GM12864 (cell line): ENCODE measurements at regions not wholly inside any gene's neighbourhood (a gene's known extent, or its start where the extent isn't known, plus 50 kb on each side); places are given as distances from the start of the nearest gene placed in this dataset.
"Not testable (repeated sequence)": the region's sequence is repeated elsewhere in the genome, so short reads cannot be mapped to it uniquely, and the experiment has no call there.

Source experiments
- DNase-seq: peaks from one replicate; pipeline ENCODE4 v3.0.0-alpha.2; 2011; ENCODE audit warnings: low read depth
- H3K4me3 ChIP-seq: 2 replicates; pipeline ENCODE4 v1.5.1; 2011; ENCODE audit warnings: mild to moderate bottlenecking, low read depth, low read length, control low read depth
- TF ChIP-seq, protein P1 (sequence below): IDR thresholded peaks from 2 replicates; pipeline ENCODE4 v1.5.1; 2011; ENCODE audit warnings: low read depth, mild to moderate bottlenecking, moderate library complexity, low read length, control low read depth, inconsistent platforms; ENCODE audit errors: missing control alignments

- DNase-seq: no peak
- TF ChIP-seq, protein P1, sequence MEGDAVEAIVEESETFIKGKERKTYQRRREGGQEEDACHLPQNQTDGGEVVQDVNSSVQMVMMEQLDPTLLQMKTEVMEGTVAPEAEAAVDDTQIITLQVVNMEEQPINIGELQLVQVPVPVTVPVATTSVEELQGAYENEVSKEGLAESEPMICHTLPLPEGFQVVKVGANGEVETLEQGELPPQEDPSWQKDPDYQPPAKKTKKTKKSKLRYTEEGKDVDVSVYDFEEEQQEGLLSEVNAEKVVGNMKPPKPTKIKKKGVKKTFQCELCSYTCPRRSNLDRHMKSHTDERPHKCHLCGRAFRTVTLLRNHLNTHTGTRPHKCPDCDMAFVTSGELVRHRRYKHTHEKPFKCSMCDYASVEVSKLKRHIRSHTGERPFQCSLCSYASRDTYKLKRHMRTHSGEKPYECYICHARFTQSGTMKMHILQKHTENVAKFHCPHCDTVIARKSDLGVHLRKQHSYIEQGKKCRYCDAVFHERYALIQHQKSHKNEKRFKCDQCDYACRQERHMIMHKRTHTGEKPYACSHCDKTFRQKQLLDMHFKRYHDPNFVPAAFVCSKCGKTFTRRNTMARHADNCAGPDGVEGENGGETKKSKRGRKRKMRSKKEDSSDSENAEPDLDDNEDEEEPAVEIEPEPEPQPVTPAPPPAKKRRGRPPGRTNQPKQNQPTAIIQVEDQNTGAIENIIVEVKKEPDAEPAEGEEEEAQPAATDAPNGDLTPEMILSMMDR: no peak
- H3K4me3 ChIP-seq: no peak overlapping the region
Observed at GRCh38 chr9:21711504-21711903, 90.9 kb upstream of the MTAP start.

DNA sequence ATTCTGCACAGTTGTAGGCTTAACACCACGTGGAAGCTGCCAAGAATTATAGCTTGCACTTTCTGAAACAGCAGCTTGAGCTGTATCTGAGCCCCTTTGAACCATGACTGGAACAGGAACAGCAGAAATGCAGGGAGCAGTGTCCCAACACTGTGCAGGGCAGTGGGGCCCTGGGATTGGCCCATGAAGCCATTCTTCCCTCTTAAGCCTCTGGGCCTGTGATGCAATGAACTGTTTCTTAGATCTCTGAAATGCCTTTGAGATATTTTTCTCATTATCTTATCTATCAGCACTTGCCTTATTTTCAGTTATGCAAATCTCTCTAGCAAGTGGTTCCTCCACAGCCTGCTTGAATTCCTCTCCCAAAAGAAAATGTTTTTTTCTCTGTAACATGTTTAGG is 87.0 kb upstream of the MTAP start:
- TF ChIP-seq, protein P1: no peak
- no peak overlapping the region for H3K4me3 ChIP-seq
- DNase-seq: no peak

DNA sequence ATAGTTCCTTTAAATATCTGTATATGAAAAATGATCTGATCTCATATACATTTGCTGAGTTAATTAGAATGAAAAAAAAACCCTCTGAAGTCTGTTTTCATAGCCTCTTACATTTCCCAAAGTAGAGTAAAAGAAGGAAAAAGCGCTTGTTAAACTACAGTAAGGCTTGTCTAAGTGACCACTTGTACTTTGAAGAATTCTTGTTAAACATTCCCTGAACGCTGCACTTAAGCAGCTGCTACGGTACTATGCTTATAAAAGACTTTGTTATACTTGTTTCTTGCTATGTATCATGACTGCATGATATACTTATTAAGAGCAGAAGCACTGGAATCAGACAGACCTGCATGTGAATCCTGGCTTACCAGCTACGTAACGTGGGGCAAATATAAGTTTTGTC is 81.7 kb upstream of the MTAP start:
- TF ChIP-seq, protein P1: no peak
- DNase-seq: no peak
- no peak overlapping the region for H3K4me3 ChIP-seq

DNA sequence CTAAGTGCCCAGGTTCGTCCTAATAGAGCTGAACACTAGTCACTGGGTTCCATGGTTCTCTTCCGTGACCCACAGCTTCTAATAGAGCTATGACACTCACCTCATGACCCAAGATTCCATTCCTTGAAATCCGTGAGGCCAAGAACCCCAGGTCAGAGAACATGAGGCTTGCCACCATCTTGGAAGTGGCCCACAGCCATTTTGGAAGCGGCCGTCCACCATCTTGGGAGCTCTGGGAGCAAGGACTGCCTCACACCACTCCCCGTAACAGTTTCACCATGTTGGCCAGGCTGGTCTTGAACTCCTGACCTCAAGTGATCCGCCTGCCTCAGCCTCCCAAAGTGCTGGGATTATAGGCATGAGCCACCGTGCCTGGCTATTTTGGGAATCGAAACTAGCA is 75.0 kb upstream of the MTAP start:
- not testable (repeated sequence) for DNase-seq, H3K4me3 ChIP-seq

- TF ChIP-seq, protein P1: no peak
- no peak overlapping the region for H3K4me3 ChIP-seq
- DNase-seq: no peak
Observed at GRCh38 chr9:21728781-21729180, 73.7 kb upstream of the MTAP start.

- H3K4me3 ChIP-seq: no peak overlapping the region
- TF ChIP-seq, protein P1: no peak
Observed at GRCh38 chr9:21729648-21730047, 72.8 kb upstream of the MTAP start.

DNA sequence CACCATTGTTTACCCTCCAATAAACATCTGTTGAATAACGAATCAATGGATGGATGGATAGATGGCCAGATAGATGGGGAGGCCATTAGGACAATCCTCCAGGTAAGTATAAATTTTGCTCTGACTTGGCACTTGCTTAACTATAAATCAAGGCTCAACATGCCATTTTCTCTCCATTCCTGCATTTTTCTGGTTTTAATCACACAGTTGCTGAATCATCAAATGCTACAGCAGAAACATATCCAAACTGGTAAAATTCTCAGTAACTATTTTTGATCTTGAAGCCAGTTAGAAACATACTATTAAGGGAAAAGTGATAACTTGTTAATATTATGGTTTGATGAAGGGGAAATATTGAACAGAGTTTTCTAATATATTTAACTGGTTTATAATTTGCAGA is 71.5 kb upstream of the MTAP start:
- DNase-seq: no peak
- TF ChIP-seq, protein P1: no peak
- no peak overlapping the region for H3K4me3 ChIP-seq

More at GRCh38 chr9:21729648-21730047, 72.8 kb upstream of the MTAP start:
- DNase-seq: no peak

DNA sequence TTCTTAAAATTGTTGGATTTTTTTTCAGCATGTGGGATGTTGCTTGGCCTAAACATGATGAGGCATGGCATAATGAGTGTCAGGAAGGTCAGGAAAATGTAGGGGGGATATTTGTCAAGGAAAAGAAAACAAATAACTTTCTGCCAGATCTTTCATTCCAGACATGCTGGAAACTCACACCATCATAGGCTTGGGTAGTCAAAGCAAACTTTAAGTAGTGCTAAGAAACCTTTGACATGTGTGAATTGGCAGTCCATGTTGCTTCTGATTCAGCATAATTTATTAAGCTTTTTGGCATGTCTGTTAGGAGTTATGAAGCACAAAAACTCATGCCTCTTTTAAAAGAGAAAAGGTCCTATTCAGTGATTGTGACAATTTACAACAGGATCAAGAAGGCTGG is 61.3 kb upstream of the MTAP start:
- no peak overlapping the region for H3K4me3 ChIP-seq
- TF ChIP-seq, protein P1: no peak
- DNase-seq: no peak
